ENCODE measurements at regions not wholly inside any gene's neighbourhood (a gene's known extent, or its start where the extent isn't known, plus 50 kb on each side); places are given as distances from the start of the nearest gene placed in this dataset.

GRCh38 chr5:97745817-97746216 lies 562.8 kb upstream of the RIOK2 start:
- TF ChIP-seq POLR2AphosphoS5 (IDR thresholded peaks at IDR 0.05; ENCODE audit: low read depth, low read length) (no peak), TAF1 (IDR thresholded peaks at IDR 0.05; ENCODE audit: borderline replicate concordance, insufficient read depth, low read length) (no peak)
